HCT116 (cell line): ENCODE measurements at regions not wholly inside any gene's neighbourhood (a gene's known extent, or its start where the extent isn't known, plus 50 kb on each side); places are given as distances from the start of the nearest gene placed in this dataset.

ENCODE experiments used
- ATAC-seq: fragments of 200-7000 bp; cut with Tn5 transposase; 2 replicates; pipeline ENCODE4 v1.9.1; 2020; ENCODE audit warnings: mild to moderate bottlenecking, moderate library complexity
- BruUV-seq: library from RNA; stranded (reverse); fragments of 400-500 nt; replicated peaks from 2 replicates; lab custom pipeline; 2021; lab: Mats Ljungman, UMichigan
- CTCF ChIA-PET: fragments of 300-600 bp; sonication (Branson Sonifier 250); formaldehyde crosslinking; loops from one replicate; lab custom pipeline; 2021; ENCODE audit warnings: antibody characterized with exemption; lab: Charles Lee
- POLR2A ChIA-PET: fragments of 300-600, 350-600 bp; sonication (Branson Sonifier 250); formaldehyde crosslinking; loops from one replicate; lab custom pipeline; 2021; ENCODE audit warnings: antibody characterized with exemption; lab: Charles Lee
- RAD21 ChIA-PET, 2 experiments: fragments of 300-600 bp; sonication (Branson Sonifier 250); formaldehyde crosslinking; loops; one replicate each; lab custom pipeline; 2023; ENCODE audit warnings: low total read pairs in 2 of 2; ENCODE audit not compliant: uncharacterized antibody in 2 of 2, unreplicated experiment in 2 of 2, low non-redundant PET in 1 of 2; lab: Charles Lee
- DNase-seq: peaks from one replicate; pipeline ENCODE4 v3.0.0-alpha.2; 2010; ENCODE audit warnings: low read depth, low spot score
- H2AFZ ChIP-seq: fragments of 200-600 bp; shearing (Covaris generic), sonication (generic); 2 replicates; pipeline ENCODE4 v1.6.1; 2017; ENCODE audit warnings: low read depth, mixed run types, mixed read lengths, antibody characterized with exemption, low read length; ENCODE audit not compliant: poor library complexity, severe bottlenecking
- H3K27ac ChIP-seq: 2 replicates; pipeline ENCODE4 v1.5.1; 2012; ENCODE audit warnings: low read depth, low read length
- H3K27me3 ChIP-seq: fragments of 200-600 bp; sonication (generic); 2 replicates; pipeline ENCODE4 v1.6.1; 2016; ENCODE audit warnings: mixed run types, low read length, mixed read lengths; ENCODE audit not compliant: insufficient read depth
- H3K36me3 ChIP-seq, 2 experiments: fragments of 200-500 bp in 1 of 2; fragments of 200-600 bp in 1 of 2; sonication (Bioruptor generic) in 1 of 2; sonication (generic) in 1 of 2; 2 replicates each; pipeline versions ENCODE4 v1.5.1 to v1.6.1; 2014 to 2016; ENCODE audit warnings: low read length in 2 of 2, inconsistent platforms in 1 of 2, mixed read lengths in 1 of 2, mixed run types in 1 of 2; ENCODE audit not compliant: insufficient read depth in 2 of 2, control insufficient read depth in 1 of 2
- H3K4me1 ChIP-seq, 2 experiments: fragments of 200-600 bp in 1 of 2; sonication (generic) in 1 of 2; 2 replicates each; pipeline versions ENCODE4 v1.5.1 to v1.6.1; 2012 to 2017; ENCODE audit warnings: low read length in 2 of 2, inconsistent platforms in 1 of 2, mild to moderate bottlenecking in 1 of 2, mixed read lengths in 1 of 2, mixed run types in 1 of 2, moderate library complexity in 1 of 2; ENCODE audit not compliant: insufficient read depth in 2 of 2, control insufficient read depth in 1 of 2
- H3K4me2 ChIP-seq: fragments of 200-600 bp; sonication (generic); 2 replicates; pipeline ENCODE4 v1.6.1; 2017; ENCODE audit warnings: mixed run types, low read length, mixed read lengths
- H3K4me3 ChIP-seq, 2 experiments: fragments of 200-600 bp in 1 of 2; sonication (generic) in 1 of 2; replicated peaks in 1 of 2; 2 replicates each; pipeline ENCODE4 v1.5.1; 2011 to 2016; ENCODE audit warnings: low read length in 2 of 2, control low read depth in 1 of 2, low read depth in 1 of 2, mild to moderate bottlenecking in 1 of 2, mixed read lengths in 1 of 2, mixed run types in 1 of 2
- H3K79me2 ChIP-seq: fragments of 200-600 bp; sonication (generic); 2 replicates; pipeline ENCODE4 v1.6.1; 2017; ENCODE audit warnings: mild to moderate bottlenecking, mixed run types, low read length, moderate library complexity, mixed read lengths; ENCODE audit not compliant: insufficient read depth
- H3K9ac ChIP-seq: fragments of 200-600 bp; sonication (generic); 2 replicates; pipeline ENCODE4 v1.6.1; 2016; ENCODE audit warnings: low read length, mixed read lengths
- H3K9me2 ChIP-seq: fragments of 200-600 bp; sonication (generic), shearing (Covaris generic); 2 replicates; pipeline ENCODE4 v1.6.1; 2017; ENCODE audit warnings: mixed run types, mild to moderate bottlenecking, moderate library complexity; ENCODE audit not compliant: insufficient read depth
- H3K9me3 ChIP-seq, 2 experiments: fragments of 200-500 bp in 1 of 2; fragments of 200-600 bp in 1 of 2; sonication (Bioruptor generic) in 1 of 2; sonication (generic) in 1 of 2; 2 replicates each; pipeline ENCODE4 v1.6.1; 2014 to 2017; ENCODE audit warnings: low read length in 2 of 2, mixed read lengths in 2 of 2, inconsistent platforms in 1 of 2, low read depth in 1 of 2, mild to moderate bottlenecking in 1 of 2, mixed run types in 1 of 2, moderate library complexity in 1 of 2; ENCODE audit not compliant: control insufficient read depth in 1 of 2, insufficient read depth in 1 of 2
- H4K20me1 ChIP-seq: fragments of 200-600 bp; sonication (generic), shearing (Covaris generic); 2 replicates; pipeline ENCODE4 v1.6.1; 2017; ENCODE audit warnings: mixed run types, mild to moderate bottlenecking, moderate library complexity; ENCODE audit not compliant: insufficient read depth
- ATF3 ChIP-seq: IDR thresholded peaks from 2 replicates; pipeline ENCODE4 v1.6.1; 2012
- CBX3 ChIP-seq: IDR thresholded peaks from 2 replicates; pipeline ENCODE4 v1.6.1; 2012; ENCODE audit warnings: low read depth
- ELF1 ChIP-seq: IDR thresholded peaks from 2 replicates; pipeline ENCODE4 v1.6.1; 2012; ENCODE audit warnings: low read depth, borderline replicate concordance
- FOSL1 ChIP-seq: IDR thresholded peaks from 2 replicates; pipeline ENCODE4 v1.6.1; 2012; ENCODE audit warnings: low read depth
- MAX ChIP-seq: IDR thresholded peaks from 2 replicates; pipeline ENCODE4 v1.6.1; 2012
- POLR2A ChIP-seq: IDR thresholded peaks from 2 replicates; pipeline ENCODE4 v1.7.0; 2011; ENCODE audit warnings: borderline replicate concordance; ENCODE audit not compliant: insufficient read depth, insufficient read length; ENCODE audit errors: extremely low read depth
- POLR2AphosphoS5 ChIP-seq: IDR thresholded peaks from 2 replicates; pipeline ENCODE4 v1.6.1; 2011; ENCODE audit warnings: mild to moderate bottlenecking, low read depth, low read length, moderate library complexity
- RAD21 ChIP-seq: IDR thresholded peaks from 2 replicates; pipeline ENCODE4 v1.6.1; 2012; ENCODE audit warnings: low read depth, mild to moderate bottlenecking
- REST ChIP-seq: IDR thresholded peaks from 2 replicates; pipeline ENCODE4 v1.6.1; 2012; ENCODE audit warnings: low read depth
- SIN3A ChIP-seq: IDR thresholded peaks from 2 replicates; pipeline ENCODE4 v1.6.1; 2012; ENCODE audit warnings: low read depth
- ZBTB33 ChIP-seq: IDR thresholded peaks from 2 replicates; pipeline ENCODE4 v1.6.1; 2011; ENCODE audit warnings: mild to moderate bottlenecking, low read length, moderate library complexity; ENCODE audit not compliant: insufficient replicate concordance; ENCODE audit errors: extremely low read depth
- ZFX ChIP-seq: fragments of 450-650 bp; IDR thresholded peaks from 2 replicates; pipeline ENCODE4 v1.6.1; 2017
- ZNF274 ChIP-seq: fragments of 200-500 bp; sonication (Bioruptor generic); IDR thresholded peaks from 2 replicates; pipeline ENCODE4 v1.6.1; 2014; ENCODE audit warnings: mild to moderate bottlenecking, low read depth, low read length, inconsistent platforms
- intact Hi-C: fragments of 100-400 bp; cut with micrococcal nuclease; formaldehyde crosslinking; loops from 2 replicates; pipeline ENCODE4 v1.10.0; 2022

- no peak overlapping the region for H3K4me3 ChIP-seq
- H3K27me3 ChIP-seq, result peaks cover 52% of the 10 kb centered on the region
- CTCF ChIA-PET, result interaction anchor here (2.0 kb wide), 1 partner anchor 40 kb away, joined by 4 read pairs; no protein-coding TSS in a partner anchor
- POLR2A ChIA-PET, result no interaction called here
- TF ChIP-seq ELF1 (no peak), ZFX (no peak), SIN3A (no peak), CBX3 (no peak), POLR2AphosphoS5 (no peak), ZBTB33 (no peak), POLR2A (no peak), RAD21 (no peak), ATF3 (no peak), FOSL1 (no peak), ZNF274 (no peak), MAX (no peak), REST (no peak)
- intact Hi-C loops, result no loop called here
- no peaks in the 10 kb centered on the region for H3K9me2 ChIP-seq
- no peaks in the 10 kb centered on the region for H3K4me1 ChIP-seq
- H3K4me2 ChIP-seq, result no peak overlapping the region
- no peaks in the 10 kb centered on the region for H3K36me3 ChIP-seq
- H3K27ac ChIP-seq, result no peak overlapping the region
- H3K79me2 ChIP-seq, result no peaks in the 10 kb centered on the region
- RAD21 ChIA-PET, result no interaction called here
- no peak overlapping the region for H2AFZ ChIP-seq
- no TSS peak for BruUV-seq
- no peak overlapping the region for H3K9ac ChIP-seq
- no peaks in the 10 kb centered on the region for H3K9me3 ChIP-seq
- no peaks in the 10 kb centered on the region for H4K20me1 ChIP-seq
- ATAC-seq (no peak), DNase-seq (no peak)
Measured at GRCh38 chr17:51528111-51528510, 267.8 kb downstream of the UTP18 start.
